PC-3 (cell line): ENCODE measurements at regions not wholly inside any gene's neighbourhood (a gene's known extent, or its start where the extent isn't known, plus 50 kb on each side); places are given as distances from the start of the nearest gene placed in this dataset.
A peak's percentile ranks its signal among the peaks of the same experiment; 100 is the strongest.

Experiments
- ATAC-seq: fragments of 200-7000 bp; cut with Tn5 transposase; 2 replicates; pipeline ENCODE4 v1.9.1; 2020; ENCODE audit warnings: mild to moderate bottlenecking, moderate library complexity
- BruUV-seq: library from RNA; stranded (reverse); fragments of 400-500 nt; replicated peaks from 2 replicates; lab custom pipeline; 2021; lab: Mats Ljungman, UMichigan
- CTCF ChIA-PET: fragments of 300-600 bp; sonication (Branson Sonifier 250); formaldehyde crosslinking; loops from one replicate; lab custom pipeline; 2022; ENCODE audit warnings: antibody characterized with exemption; lab: Charles Lee
- POLR2A ChIA-PET: fragments of 300-600 bp; sonication (Branson Sonifier 250); formaldehyde crosslinking; loops from one replicate; lab custom pipeline; 2022; ENCODE audit warnings: antibody characterized with exemption; ENCODE audit not compliant: unreplicated experiment; lab: Charles Lee
- DNase-seq: peaks from one replicate; pipeline ENCODE4 v3.0.0-alpha.2; 2015
- H2AFZ ChIP-seq: fragments of 300-600 bp; sonication (generic); 2 replicates; pipeline ENCODE4 v1.6.0; 2016; ENCODE audit warnings: antibody characterized with exemption, low read length
- H3F3A ChIP-seq: fragments of 300-600 bp; sonication (generic); one replicate; pipeline ENCODE4 v1.6.0; 2017; ENCODE audit warnings: antibody characterized with exemption, low read length, control low read depth, mild to moderate bottlenecking; ENCODE audit not compliant: unreplicated experiment
- H3K27ac ChIP-seq: fragments of 300-600 bp; sonication (generic); 2 replicates; pipeline ENCODE4 v1.5.1; 2016; ENCODE audit warnings: mild to moderate bottlenecking, low read length
- H3K27me3 ChIP-seq: fragments of 300-600 bp; sonication (generic); 2 replicates; pipeline ENCODE4 v1.6.1; 2016; ENCODE audit warnings: low read length, mixed read lengths
- H3K36me3 ChIP-seq: fragments of 300-600 bp; sonication (generic); 2 replicates; pipeline ENCODE4 v1.6.1; 2016; ENCODE audit warnings: low read depth, mixed run types, low read length, mixed read lengths
- H3K4me1 ChIP-seq: fragments of 300-600 bp; sonication (generic); 2 replicates; pipeline ENCODE4 v1.5.1; 2016; ENCODE audit warnings: low read length; ENCODE audit not compliant: insufficient read depth
- H3K4me2 ChIP-seq: fragments of 300-600 bp; sonication (generic); 2 replicates; pipeline ENCODE4 v1.6.0; 2016; ENCODE audit warnings: low read length
- H3K4me3 ChIP-seq: fragments of 300-600 bp; sonication (generic); 2 replicates; pipeline ENCODE4 v1.5.1; 2016; ENCODE audit warnings: mild to moderate bottlenecking, low read length, mixed read lengths
- H3K79me2 ChIP-seq: fragments of 300-600 bp; sonication (generic); 2 replicates; pipeline ENCODE4 v1.6.1; 2017; ENCODE audit warnings: low read length, mixed read lengths
- H3K9ac ChIP-seq: fragments of 300-600 bp; sonication (generic); 2 replicates; pipeline ENCODE4 v1.6.0; 2016; ENCODE audit warnings: mild to moderate bottlenecking, low read length
- H3K9me2 ChIP-seq: fragments of 300-600 bp; sonication (generic); replicated peaks from 2 replicates; pipeline ENCODE4 v1.6.1; 2016; ENCODE audit warnings: mixed run types, low read length, mixed read lengths
- H3K9me3 ChIP-seq: fragments of 300-600 bp; sonication (generic); 2 replicates; pipeline ENCODE4 v1.6.1; 2016; ENCODE audit warnings: low read length, mixed read lengths
- H4K20me1 ChIP-seq: fragments of 300-600 bp; sonication (generic); 2 replicates; pipeline ENCODE4 v1.6.1; 2016; ENCODE audit warnings: low read length, mixed read lengths
- CTCF ChIP-seq: fragments of 300-600 bp; sonication (generic); conservative IDR thresholded peaks from 2 replicates; pipeline ENCODE4 v1.5.1; 2017; ENCODE audit warnings: antibody characterized with exemption, low read depth, mild to moderate bottlenecking, low read length
- EZH2 ChIP-seq: fragments of 300-600 bp; sonication (generic); IDR thresholded peaks from one replicate; pipeline ENCODE4 v1.6.1; 2017; ENCODE audit warnings: antibody characterized with exemption, mild to moderate bottlenecking, low read length; ENCODE audit not compliant: unreplicated experiment
- EZH2phosphoT487 ChIP-seq: fragments of 300-600 bp; sonication (generic); IDR thresholded peaks from 2 replicates; pipeline ENCODE4 v1.6.1; 2018; ENCODE audit warnings: mild to moderate bottlenecking, antibody characterized with exemption, low read length, borderline replicate concordance
- intact Hi-C: fragments of 100-400 bp; cut with micrococcal nuclease; formaldehyde crosslinking; loops from 2 replicates; pipeline ENCODE4 v1.9.0; 2023

GRCh38 chrX:13898603-13899002 is 81.7 kb upstream of the GPM6B start:
- intact Hi-C loops, result loop anchor here (1.0 kb wide), 1 partner anchor 134 kb away; no protein-coding TSS in a partner anchor
- CTCF ChIA-PET, result no interaction called here

DNA sequence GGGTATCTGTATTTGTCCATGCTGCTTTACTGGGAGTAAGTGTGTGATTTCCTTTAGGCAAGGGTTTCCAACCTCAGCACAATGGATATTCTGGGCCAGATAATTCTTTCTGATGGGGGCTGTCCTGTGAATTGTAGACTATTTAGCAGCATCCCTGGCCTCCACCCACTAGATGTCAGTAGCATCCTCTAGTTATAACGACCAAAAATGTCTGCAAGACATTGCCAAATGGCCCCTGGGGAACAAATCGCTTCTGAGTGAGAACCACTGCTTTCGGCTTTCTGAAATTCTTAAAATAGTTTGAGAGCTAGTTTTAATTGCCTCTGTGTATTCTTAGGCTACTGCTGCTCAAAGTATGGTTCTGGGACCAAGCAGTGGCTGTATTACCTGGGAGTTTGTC is 81.2 kb upstream of the GPM6B start:
- peak overlapping the region; percentile 90 for H3K27ac ChIP-seq
- CTCF ChIA-PET, result no interaction called here

More at GRCh38 chrX:13898603-13899002, 81.7 kb upstream of the GPM6B start:
- DNase-seq (peak; percentile 74), ATAC-seq (peak; percentile 72)
- H2AFZ ChIP-seq, result peak overlapping the region; percentile 43
- peaks cover 29% of the 10 kb centered on the region for H3K4me1 ChIP-seq
- no peaks in the 10 kb centered on the region for H3K79me2 ChIP-seq
- peak overlapping the region; percentile 68 for H3K9ac ChIP-seq
- H3F3A ChIP-seq, result no peaks in the 10 kb centered on the region
- H3K4me2 ChIP-seq, result peak overlapping the region; percentile 60
- H3K27ac ChIP-seq, result peak overlapping the region; percentile 90
- no peaks in the 10 kb centered on the region for H3K36me3 ChIP-seq
- no peaks in the 10 kb centered on the region for H3K27me3 ChIP-seq
- H4K20me1 ChIP-seq, result no peaks in the 10 kb centered on the region
- no peaks in the 10 kb centered on the region for H3K9me2 ChIP-seq
- TF ChIP-seq CTCF, result no peak
- no peak for TF ChIP-seq EZH2phosphoT487
- TF ChIP-seq EZH2, result no peak
- POLR2A ChIA-PET, result interaction anchor here (0.5 kb wide), 1 partner anchor 119 kb away, joined by 4 read pairs; no protein-coding TSS in a partner anchor
- no TSS peak for BruUV-seq
- no peaks in the 10 kb centered on the region for H3K9me3 ChIP-seq
- no peak overlapping the region for H3K4me3 ChIP-seq

More for the DNA sequence above, 81.2 kb upstream of the GPM6B start:
- no peak overlapping the region for H3K4me3 ChIP-seq
- H3K79me2 ChIP-seq, result no peaks in the 10 kb centered on the region
- H3F3A ChIP-seq, result no peaks in the 10 kb centered on the region
- no peaks in the 10 kb centered on the region for H3K27me3 ChIP-seq
- TF ChIP-seq EZH2phosphoT487 (no peak), EZH2 (no peak), CTCF (peak; percentile 63)
- no peaks in the 10 kb centered on the region for H3K36me3 ChIP-seq
- H3K9me3 ChIP-seq, result no peaks in the 10 kb centered on the region
- no peaks in the 10 kb centered on the region for H4K20me1 ChIP-seq
- no peak; the same call in 1 of the 2 replicates for ATAC-seq
- peak overlapping the region; percentile 63 for H3K9ac ChIP-seq
- intact Hi-C loops, result loop anchor here (1.0 kb wide), 1 partner anchor 134 kb away; no protein-coding TSS in a partner anchor
- peak; percentile 44 for DNase-seq
- H3K4me1 ChIP-seq, result peaks cover 29% of the 10 kb centered on the region
- H3K9me2 ChIP-seq, result no peaks in the 10 kb centered on the region
- POLR2A ChIA-PET, result no interaction called here
- H2AFZ ChIP-seq, result peak overlapping the region; percentile 43
- no TSS peak for BruUV-seq
- H3K4me2 ChIP-seq, result peak overlapping the region; percentile 60
